ENCODE measurements at regions not wholly inside any gene's neighbourhood (a gene's known extent, or its start where the extent isn't known, plus 50 kb on each side); places are given as distances from the start of the nearest gene placed in this dataset.

DNA sequence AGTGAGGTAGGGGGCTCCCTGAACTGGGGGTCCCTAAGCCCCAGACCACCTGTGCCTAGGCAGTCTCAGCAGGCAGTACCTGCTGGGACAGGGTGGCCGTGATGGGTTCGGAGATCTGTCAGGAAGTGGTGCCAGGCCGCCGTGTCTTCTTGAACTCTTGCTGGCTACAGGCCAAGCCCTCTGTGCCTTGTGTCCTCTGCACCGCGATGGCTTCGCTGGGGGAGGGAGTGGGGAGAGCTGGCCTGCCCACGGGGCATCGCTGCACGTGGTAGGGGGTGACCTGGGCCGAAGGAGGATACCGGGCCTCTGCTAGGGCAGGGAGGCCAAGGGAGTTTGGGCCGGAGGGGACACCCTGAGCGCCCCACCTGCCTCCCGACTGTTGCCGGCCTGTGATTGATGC, 96.7 kb upstream of the NKX1-1 start:
- TF ChIP-seq EP300 (IDR thresholded peaks at IDR 0.05; ENCODE audit: low read depth): no peak
- no peak for TF ChIP-seq POLR2AphosphoS5 (IDR thresholded peaks at IDR 0.05)

Data from transverse colon (tissue), 3 donors.